ENCODE measurements at regions not wholly inside any gene's neighbourhood (a gene's known extent, or its start where the extent isn't known, plus 50 kb on each side); places are given as distances from the start of the nearest gene placed in this dataset.
"Not testable (repeated sequence)": the region's sequence is repeated elsewhere in the genome, so short reads cannot be mapped to it uniquely, and the experiment has no call there.

DNA sequence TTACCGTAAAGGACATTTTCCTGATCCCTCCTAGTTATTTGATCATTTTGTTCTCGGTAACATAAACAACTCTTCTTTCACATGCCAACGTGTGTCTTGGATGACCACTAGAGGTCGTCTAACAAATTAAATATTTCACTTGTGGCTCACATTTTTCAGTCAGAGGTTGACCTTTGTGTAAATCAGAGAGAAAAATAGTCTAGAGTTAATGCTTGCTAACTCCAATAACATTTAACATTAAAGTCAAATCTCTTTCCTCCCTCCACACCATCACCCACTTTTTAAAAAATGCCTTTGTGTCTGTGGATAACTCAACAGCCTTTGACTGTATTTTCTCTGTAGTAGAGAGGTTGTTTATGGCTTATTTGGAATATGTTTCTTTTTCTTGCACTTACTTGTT, 220.5 kb upstream of the B3GALT2 start:
- peak; percentile 59 for DNase-seq (ENCODE audit: low spot score)

DNA sequence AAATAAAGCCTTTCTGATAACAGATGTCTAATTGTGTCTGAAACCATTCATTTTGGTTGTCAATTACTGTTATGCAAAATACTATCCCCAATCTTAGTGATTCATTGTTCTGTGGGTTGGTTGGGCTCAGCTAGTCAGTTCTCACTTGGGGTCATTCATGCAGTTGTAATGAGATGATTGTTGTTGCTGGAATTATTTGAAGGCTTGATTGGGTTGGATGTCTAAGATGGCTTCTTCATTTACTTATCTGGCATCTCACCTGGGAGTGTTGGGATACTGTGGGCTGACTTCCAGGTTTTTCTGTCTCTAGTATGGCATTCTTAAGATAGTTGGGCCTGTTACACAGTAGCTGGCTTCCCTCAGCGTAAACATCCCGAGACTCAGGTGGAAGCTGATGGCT, 217.8 kb upstream of the B3GALT2 start:
- DNase-seq (ENCODE audit: low spot score) = no peak

- DNase-seq (ENCODE audit: low spot score) = no peak
Measured at GRCh38 chr1:193402977-193403376, 216.6 kb upstream of the B3GALT2 start.

GRCh38 chr1:193402037-193402436, 215.6 kb upstream of the B3GALT2 start:
- no peak for DNase-seq (ENCODE audit: low spot score)

DNA sequence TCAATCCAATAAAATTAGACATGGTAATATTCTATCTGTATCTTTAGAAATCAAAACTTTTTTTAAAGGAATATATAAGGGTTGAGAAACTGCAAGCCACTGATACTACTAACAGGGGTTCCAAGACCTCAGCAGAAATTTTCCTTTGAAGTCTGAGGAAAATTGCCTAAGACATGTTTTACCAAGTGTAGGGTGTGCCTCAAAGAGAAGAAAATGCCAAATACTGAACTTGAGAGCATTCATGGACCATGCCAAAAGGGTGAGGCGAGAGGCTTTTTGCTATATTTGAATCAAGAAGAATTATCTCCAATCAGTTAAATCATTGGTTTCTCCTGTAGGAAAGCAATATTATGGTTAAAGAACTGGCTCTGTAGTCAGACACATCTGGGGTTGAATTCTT, 207.9 kb upstream of the B3GALT2 start:
- DNase-seq (ENCODE audit: low spot score) = no peak

DNA sequence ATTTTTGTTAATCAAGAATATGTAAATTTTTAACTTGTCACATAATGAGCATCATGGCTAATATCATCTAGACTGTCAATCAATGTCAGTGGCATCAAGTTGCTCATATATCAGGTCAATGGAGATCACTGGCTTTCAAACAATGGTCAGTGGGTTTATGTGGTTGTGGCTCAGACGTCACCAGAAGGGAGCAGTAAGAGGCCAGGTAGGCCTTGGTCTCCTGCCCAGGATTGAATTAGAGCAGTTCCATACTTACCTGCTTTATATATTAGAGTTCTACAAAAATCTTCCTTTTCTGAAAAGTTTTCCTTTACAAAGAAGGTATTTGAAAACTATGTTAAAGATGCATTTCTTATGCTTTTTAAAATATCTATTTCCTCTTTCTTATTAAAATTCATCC, 206.3 kb upstream of the B3GALT2 start:
- no peak for DNase-seq (ENCODE audit: low spot score)

DNA sequence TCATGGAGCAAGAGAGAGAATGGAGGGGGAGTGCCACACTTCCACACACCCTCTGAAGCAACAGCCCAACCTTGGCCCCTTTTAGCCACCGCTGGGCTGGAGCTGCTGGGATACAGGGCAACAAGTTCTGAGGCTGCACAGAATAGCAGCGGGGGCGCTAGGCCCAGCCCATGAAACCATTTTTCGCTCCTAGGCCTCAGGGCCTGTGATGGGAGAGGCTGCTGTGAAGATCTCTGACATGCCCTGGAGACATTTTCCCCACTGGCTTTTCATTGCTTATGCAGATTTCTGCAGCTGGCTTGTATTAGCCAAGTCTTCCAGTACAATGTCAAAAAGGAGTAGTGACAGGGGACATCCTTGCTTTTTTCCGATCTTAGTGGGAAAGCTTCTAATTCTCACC, 202.3 kb upstream of the B3GALT2 start:
- DNase-seq (ENCODE audit: low spot score) = no peak

- no peak for DNase-seq (ENCODE audit: low spot score)
Measured at GRCh38 chr1:193388165-193388564, 201.8 kb upstream of the B3GALT2 start.

- no peak for DNase-seq (ENCODE audit: low spot score)
Measured at GRCh38 chr1:193387406-193387805, 201.0 kb upstream of the B3GALT2 start.

DNA sequence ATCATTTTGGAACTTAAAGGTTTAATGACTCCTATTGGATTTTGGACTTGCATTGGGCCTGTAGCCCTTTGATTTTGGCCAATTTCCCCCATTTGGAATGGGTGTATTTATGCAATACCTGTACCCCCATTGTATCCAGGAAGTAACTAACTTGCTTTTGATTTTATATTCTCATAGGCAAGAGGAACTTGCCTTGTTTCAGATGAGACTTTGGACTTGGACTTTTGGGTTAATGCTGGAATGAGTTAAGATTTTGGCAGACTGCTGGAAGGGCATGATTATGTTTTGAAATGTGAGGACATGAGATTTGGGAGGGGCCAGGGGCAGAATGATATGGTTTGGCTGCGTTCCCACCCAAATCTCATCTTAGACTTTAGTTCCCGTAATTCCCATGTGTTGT, 192.0 kb upstream of the B3GALT2 start:
- DNase-seq (ENCODE audit: low spot score) = not testable (repeated sequence)

GRCh38 chr1:193377472-193377871, 191.1 kb upstream of the B3GALT2 start:
- no peak for DNase-seq (ENCODE audit: low spot score)

DNA sequence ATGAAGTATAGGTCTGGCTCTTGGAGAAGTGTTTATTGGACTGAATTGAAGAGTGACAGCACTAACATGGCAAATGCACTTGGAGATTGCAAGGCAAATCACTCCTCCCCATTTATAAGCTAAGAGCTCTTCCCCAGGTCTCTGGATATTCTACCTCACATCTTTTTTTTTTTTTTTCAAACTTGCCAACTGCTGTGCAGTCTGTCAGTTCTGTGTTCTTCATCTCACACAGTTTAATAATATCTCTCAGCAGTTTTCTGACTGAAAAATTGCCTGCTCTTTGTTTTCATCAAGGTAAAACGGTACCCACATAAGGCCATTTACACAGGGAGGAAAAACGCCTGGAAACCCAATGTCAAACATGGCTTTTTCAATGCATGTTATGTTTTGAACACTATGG, 186.1 kb upstream of the B3GALT2 start:
- no peak for DNase-seq (ENCODE audit: low spot score)

DNA sequence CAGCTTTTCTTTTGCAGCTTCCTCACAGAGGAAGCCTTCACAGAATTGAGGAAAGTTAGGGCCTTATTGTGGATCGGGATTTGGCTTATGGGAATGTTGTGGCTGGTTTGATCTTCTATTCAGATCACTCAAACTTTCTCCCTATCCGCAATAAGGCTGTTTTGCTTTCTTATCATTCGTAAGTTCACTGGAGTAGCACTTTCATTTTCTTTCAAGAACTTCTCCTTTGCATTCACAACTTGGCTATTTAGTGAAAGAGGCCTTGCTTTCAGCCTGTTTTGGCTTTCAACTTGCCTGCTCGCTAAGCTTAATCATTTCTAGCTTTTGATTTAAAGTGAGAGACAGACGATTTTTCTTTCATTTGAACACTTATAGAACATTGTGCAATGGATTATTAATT, 181.9 kb upstream of the B3GALT2 start:
- DNase-seq (ENCODE audit: low spot score) = no peak

DNA sequence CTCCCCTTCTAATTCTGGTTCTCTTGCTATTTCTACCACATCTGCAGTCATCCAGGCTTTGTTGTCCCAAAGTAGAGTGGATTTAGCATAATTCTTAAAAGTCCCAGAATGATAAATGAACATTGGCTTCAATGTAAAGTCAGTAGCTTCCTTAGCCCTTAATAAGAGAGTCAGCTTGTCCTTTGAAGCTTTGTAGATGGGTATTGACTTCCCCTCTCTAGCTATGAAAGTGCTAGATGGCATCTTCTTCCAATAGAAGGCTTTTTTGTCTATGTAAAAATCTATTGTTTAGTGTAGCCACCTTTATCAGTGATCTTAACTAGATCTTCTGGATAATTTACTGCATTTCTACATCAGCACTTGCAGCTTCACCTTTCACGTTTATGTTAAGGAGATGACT, 181.4 kb upstream of the B3GALT2 start:
- DNase-seq (ENCODE audit: low spot score) = no peak

DNA sequence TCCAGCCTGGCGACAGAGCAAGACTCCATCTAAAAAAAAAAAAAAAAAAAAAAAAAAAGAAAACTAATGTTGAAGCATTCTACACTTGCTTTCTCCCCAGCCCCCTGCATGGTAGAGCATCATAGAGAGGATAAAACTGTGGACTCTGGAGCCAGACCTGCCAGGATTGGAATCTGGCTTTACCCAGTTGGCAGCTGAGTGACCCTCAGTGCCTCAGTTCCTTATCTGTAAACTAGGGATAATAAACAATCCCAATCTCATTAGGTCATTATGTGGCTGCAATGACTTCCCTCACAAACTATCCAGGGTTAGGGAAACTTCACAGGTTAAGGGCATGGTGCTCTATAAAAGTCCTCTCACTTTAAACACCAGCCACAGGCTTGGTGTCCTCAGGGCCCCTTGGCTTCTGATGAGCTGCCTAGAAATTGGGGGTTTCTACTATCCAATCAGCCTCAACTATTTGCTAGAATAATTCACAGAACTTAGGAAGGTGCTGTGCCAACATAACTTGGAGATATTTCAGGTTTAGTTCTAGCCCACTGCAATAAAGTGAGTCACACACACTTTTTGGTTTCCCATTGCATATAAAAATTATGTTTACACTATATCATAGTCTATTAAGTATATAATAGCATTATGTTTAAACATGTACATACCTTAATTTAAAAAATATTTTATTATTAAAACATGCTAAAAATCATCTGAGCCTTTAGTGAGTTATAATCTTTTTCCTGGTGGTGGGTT, 180.5 kb upstream of the B3GALT2 start:
- no peak for DNase-seq (ENCODE audit: low spot score)

DNA sequence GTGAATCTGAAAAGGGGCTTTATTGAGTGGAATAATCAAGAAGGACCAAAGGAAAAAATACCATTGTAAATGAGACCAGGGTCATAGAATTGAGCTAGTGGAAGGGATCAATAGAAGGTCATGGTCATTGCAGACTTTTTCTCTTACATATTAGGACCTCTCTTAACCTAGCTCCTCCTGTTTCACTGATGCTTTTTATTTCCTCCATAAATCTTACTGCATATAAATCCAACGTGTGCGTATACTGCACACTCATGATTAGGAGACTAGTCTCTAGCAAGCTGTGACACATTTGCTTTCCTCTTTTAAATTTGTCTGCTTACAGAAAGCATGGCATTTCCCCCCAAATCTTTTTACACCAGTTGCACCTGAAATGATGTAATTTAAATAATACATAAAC, 179.6 kb upstream of the B3GALT2 start:
- DNase-seq (ENCODE audit: low spot score) = no peak

DNA sequence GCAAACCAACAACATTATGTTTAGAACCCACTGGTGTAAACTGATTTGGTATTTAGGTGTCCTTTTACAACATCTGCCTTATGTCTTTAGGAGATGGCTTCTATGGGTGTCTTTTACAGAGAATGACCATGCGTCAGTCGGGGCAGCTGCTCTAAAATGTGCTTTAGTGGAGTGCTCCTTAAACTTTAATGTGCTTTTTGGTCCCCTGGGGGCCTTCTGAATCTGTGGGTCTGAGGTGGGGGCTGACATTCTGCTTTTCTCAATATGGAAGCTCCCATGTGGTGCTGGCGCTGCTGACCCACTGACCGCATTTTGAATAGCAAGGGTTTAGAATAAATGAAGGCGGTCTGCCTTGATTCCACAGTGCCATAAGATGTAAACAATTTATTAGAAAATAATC, 173.2 kb upstream of the B3GALT2 start:
- DNase-seq (ENCODE audit: low spot score) = no peak

DNA sequence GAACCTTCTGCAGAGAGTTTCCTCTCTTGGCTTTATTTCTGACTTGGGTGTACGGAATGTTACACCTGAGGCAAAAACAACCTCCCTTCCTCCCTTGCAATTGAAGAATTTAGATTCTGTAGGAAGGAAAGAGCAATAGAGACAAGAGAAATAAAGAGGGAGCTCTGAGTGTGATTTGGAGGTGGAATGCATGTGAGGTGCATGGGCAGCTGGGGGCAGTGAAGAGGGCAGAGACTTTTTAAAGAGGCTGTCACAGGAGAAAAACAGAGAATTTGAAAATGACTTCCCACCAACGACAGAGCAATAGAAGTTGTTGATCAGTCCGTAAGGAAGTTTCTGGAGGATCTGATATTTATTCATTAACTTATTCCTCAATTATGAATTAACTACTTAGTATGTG, 172.0 kb upstream of the B3GALT2 start:
- no peak for DNase-seq (ENCODE audit: low spot score)

GRCh38 chr1:193356249-193356648, 169.8 kb upstream of the B3GALT2 start:
- no peak for DNase-seq (ENCODE audit: low spot score)

DNA sequence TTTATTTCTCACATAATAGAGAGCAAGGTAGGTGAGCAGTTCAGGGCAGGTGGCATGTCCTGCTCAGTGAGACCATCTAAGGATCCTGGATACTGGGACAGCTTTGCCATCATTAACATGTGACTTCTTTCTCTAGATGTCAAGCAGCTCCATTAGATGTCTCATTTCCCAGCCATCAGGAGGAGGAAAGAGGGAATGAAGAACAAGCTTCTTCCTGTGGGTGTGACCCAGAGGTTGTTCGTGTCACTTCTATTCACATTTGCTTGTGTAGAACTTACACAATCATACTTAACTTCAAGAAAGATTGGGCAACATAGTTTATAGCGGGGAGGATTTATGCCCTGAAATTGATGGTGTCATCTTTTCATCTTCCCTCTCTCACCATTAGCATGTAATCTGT, 169.2 kb upstream of the B3GALT2 start:
- DNase-seq (ENCODE audit: low spot score) = no peak

GRCh38 chr1:193355178-193355577, 168.8 kb upstream of the B3GALT2 start:
- no peak for DNase-seq (ENCODE audit: low spot score)

DNA sequence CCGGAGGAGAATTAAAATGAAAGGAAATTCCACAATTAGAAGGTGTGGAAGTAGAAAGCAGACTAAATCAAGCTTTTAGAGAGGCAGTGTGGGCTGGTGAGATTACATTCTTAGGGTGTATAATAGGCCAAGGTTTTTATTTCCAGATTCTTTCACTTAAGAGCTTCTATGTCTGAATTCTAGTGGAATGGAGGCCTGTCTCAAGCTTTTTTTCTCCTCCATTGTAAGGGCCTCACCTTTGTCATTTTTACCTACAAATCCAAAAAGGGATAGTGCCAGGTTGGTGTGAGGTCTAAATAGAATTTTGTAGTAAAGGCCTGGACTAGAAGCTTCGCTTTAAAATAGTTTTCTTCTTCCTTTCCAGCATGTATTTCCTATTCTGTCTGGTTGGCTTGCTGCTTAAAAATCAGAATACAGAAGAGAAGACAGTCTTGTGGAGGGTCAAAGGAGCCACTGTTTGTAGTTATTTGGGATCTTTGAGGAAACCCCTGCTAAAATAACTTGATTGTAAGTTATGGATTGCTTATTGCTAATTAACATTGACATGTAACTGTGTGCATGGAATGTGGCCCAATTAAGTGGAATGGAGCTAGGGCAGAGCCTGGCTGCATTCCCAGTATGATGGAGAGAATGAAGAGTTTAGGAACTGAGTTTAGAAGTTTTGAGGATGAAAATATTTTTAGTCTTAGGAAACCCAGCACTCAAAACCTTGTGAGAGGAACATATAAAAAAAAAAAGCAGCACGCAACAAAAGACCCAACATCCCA, 162.5 kb upstream of the B3GALT2 start:
- no peak for DNase-seq (ENCODE audit: low spot score)

- peak; percentile 36 for DNase-seq (ENCODE audit: low spot score)
Measured at GRCh38 chr1:193348091-193348768, 161.8 kb upstream of the B3GALT2 start.
